Lung (tissue), 11 donors: ENCODE measurements at regions not wholly inside any gene's neighbourhood (a gene's known extent, or its start where the extent isn't known, plus 50 kb on each side); places are given as distances from the start of the nearest gene placed in this dataset.

Source experiments
- ATAC-seq: fragments of 200-7000 bp; cut with Tn5 transposase; one replicate; pipeline ENCODE4 v1.9.1; 2020; ENCODE audit warnings: moderate number of reproducible peaks; ENCODE audit not compliant: insufficient read depth, low FRiP score
- DNase-seq, 3 donors: peaks; one replicate each; pipeline ENCODE4 v3.0.0-alpha.2; 2013 to 2017
- H3K27ac ChIP-seq, 2 donors: one replicate each; pipeline ENCODE4 v1.5.1; 2013; ENCODE audit warnings: mild to moderate bottlenecking in 2 of 2, moderate library complexity in 2 of 2, control low read depth in 1 of 2, inconsistent platforms in 1 of 2, low read depth in 1 of 2, low read length in 1 of 2
- H3K27me3 ChIP-seq, 3 donors: one replicate each; pipeline ENCODE4 v1.5.1; 2013; ENCODE audit warnings: low read length in 2 of 3; ENCODE audit not compliant: control insufficient read depth in 3 of 3, insufficient read depth in 3 of 3
- H3K36me3 ChIP-seq, 4 donors: one replicate each; pipeline ENCODE4 v1.5.1; 2013; ENCODE audit warnings: low read length in 4 of 4, mild to moderate bottlenecking in 1 of 4, moderate library complexity in 1 of 4; ENCODE audit not compliant: control insufficient read depth in 4 of 4, insufficient read depth in 4 of 4
- H3K4me1 ChIP-seq, 5 donors: one replicate each; pipeline ENCODE4 v1.5.1; 2013; ENCODE audit warnings: low read length in 5 of 5, mild to moderate bottlenecking in 2 of 5, moderate library complexity in 1 of 5; ENCODE audit not compliant: control insufficient read depth in 5 of 5, insufficient read depth in 5 of 5
- H3K4me3 ChIP-seq: one replicate; pipeline ENCODE4 v1.5.1; 2013; ENCODE audit warnings: mild to moderate bottlenecking, control low read depth, moderate library complexity
- H3K9ac ChIP-seq, 2 donors: one replicate each; pipeline ENCODE4 v1.5.1; 2013; ENCODE audit warnings: low read length in 2 of 2, control low read depth in 1 of 2; ENCODE audit not compliant: insufficient read depth in 1 of 2
- H3K9me3 ChIP-seq, 4 donors: one replicate each; pipeline ENCODE4 v1.5.1; 2013; ENCODE audit warnings: low read length in 3 of 4, mild to moderate bottlenecking in 1 of 4, moderate library complexity in 1 of 4; ENCODE audit not compliant: control insufficient read depth in 4 of 4, insufficient read depth in 3 of 4
- WGBS, 2 donors: extraction: QIAGEN DNeasy Blood & Tissue Kit; methylation state at CpG; one replicate each; pipeline ENCODE4 v1.1.7; 2013; 5-methylcytosine and 5-hydroxymethylcytosine counted together
- TF ChIP-seq, protein P1 (sequence below): IDR thresholded peaks from 2 replicates; pipeline ENCODE4 v1.5.1; 2012; ENCODE audit warnings: mild to moderate bottlenecking; ENCODE audit errors: control extremely low read depth, extremely low read depth
- donor health status: control.
- donor health status: control.
- donor health status: Bipolar disorder and iron deficiency.
- donor health status: healthy.
- donor health status: DM: yes; HTN: yes; CAD: no.

DNA sequence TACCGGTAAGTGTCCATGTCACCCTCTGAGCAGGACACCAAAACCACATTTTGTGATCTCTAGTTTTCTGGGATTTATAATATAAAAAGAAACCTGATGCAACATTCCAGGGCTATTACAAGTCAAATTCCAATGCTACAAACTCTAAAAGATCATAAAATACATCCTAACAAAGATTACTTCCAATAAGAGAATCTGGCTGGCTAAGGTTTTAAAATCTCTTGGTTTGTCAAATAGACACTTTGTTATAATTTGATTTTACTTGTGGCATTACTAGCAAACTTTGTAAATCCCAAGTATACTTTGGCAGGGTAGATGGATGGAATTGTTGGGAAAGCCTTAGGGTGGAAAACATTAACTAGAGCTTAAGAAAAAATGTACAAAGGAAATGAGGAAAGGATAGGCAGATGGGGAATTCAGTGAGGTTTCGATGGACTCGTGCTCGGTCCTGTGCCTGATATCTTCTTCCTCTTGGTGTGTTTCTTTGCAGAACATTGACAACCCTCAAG, 74.0 kb upstream of the POMP start:
- H3K27ac ChIP-seq: no peak overlapping the region
- WGBS, 2 donors: 76 to 78% methylated on average over 4 of the region's 4 CpGs
- no peaks in the 10 kb centered on the region for H3K9me3 ChIP-seq
- TF ChIP-seq, protein P1, sequence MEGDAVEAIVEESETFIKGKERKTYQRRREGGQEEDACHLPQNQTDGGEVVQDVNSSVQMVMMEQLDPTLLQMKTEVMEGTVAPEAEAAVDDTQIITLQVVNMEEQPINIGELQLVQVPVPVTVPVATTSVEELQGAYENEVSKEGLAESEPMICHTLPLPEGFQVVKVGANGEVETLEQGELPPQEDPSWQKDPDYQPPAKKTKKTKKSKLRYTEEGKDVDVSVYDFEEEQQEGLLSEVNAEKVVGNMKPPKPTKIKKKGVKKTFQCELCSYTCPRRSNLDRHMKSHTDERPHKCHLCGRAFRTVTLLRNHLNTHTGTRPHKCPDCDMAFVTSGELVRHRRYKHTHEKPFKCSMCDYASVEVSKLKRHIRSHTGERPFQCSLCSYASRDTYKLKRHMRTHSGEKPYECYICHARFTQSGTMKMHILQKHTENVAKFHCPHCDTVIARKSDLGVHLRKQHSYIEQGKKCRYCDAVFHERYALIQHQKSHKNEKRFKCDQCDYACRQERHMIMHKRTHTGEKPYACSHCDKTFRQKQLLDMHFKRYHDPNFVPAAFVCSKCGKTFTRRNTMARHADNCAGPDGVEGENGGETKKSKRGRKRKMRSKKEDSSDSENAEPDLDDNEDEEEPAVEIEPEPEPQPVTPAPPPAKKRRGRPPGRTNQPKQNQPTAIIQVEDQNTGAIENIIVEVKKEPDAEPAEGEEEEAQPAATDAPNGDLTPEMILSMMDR: no peak
- no peak overlapping the region for H3K9ac ChIP-seq
- DNase-seq (no peak), ATAC-seq (no peak)
- H3K4me3 ChIP-seq: no peak overlapping the region
- no peaks in the 10 kb centered on the region for H3K27me3 ChIP-seq
- no peaks in the 10 kb centered on the region for H3K36me3 ChIP-seq
- H3K4me1 ChIP-seq: no peaks in the 10 kb centered on the region

DNA sequence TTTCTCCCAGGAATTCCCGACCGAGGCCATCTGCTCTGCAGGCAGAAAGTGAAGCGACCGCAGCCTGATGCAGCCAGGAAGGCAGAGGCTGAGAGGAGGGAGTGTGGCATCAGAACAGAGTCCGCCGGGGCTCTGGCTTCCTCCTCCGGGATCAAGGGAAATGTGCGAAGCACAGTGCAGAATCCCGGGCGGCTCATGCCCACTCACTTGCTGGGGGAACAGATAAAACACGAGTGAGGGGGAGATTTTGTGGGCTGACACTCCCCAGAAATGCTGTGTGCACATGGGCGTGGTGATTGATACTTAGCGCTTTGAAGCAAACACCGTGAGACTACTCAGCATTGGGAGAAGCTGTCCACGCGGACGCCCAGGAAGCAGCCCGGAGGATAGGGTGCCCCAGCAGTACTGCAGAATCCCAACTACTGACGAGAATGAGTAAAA, 75.3 kb upstream of the POMP start:
- DNase-seq (no peak), ATAC-seq (no peak)
- H3K36me3 ChIP-seq: no peaks in the 10 kb centered on the region
- H3K27ac ChIP-seq: no peak overlapping the region
- no peaks in the 10 kb centered on the region for H3K9me3 ChIP-seq
- H3K27me3 ChIP-seq: no peaks in the 10 kb centered on the region
- TF ChIP-seq, protein P1: no peak
- no peak overlapping the region for H3K4me3 ChIP-seq
- WGBS, 2 donors: 57 to 71% methylated on average over 19 of the region's 19 CpGs
- no peak overlapping the region for H3K9ac ChIP-seq
- peaks cover 0 to 1% (median 0%) of the 10 kb centered on the region in 5 donors for H3K4me1 ChIP-seq

DNA sequence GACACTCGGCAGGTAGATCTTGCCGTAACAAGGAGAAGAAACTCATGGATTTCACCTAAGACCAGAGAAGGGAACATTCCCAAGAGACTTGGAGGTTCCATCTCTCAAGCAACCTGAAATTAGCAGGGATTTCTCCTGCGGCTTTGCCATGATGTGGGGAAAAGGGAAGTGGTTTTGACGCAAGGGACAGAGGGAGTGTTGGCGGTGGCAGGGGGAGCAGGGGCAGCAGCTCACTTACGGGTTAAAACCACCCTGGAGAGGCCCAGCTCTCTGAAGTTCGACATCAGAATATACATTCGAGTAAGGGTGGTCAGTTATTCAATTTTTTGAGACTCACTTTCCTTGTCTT, 76.1 kb upstream of the POMP start:
- H3K36me3 ChIP-seq: no peaks in the 10 kb centered on the region
- 37 to 57% methylated on average over 8 of the region's 8 CpGs for WGBS, 2 donors
- TF ChIP-seq, protein P1: no peak
- H3K9me3 ChIP-seq: no peaks in the 10 kb centered on the region
- no peak for DNase-seq
- no peak overlapping the region for H3K27ac ChIP-seq
- H3K4me3 ChIP-seq: no peak overlapping the region
- H3K27me3 ChIP-seq: no peaks in the 10 kb centered on the region
- no peak for ATAC-seq
- H3K4me1 ChIP-seq: peaks cover 0 to 4% (median 0%) of the 10 kb centered on the region in 5 donors
- H3K9ac ChIP-seq: no peak overlapping the region
